Liver (tissue), 3 donors: ENCODE measurements at regions not wholly inside any gene's neighbourhood (a gene's known extent, or its start where the extent isn't known, plus 50 kb on each side); places are given as distances from the start of the nearest gene placed in this dataset.

Source experiments
- EGR1 ChIP-seq, 2 donors: IDR thresholded peaks; 2 replicates each; pipeline ENCODE4 v1.6.1; 2016 to 2018; ENCODE audit warnings: antibody characterized with exemption in 2 of 2, low read depth in 2 of 2
- FOXA2 ChIP-seq: IDR thresholded peaks from 2 replicates; pipeline ENCODE4 v1.6.1; 2016; ENCODE audit warnings: antibody characterized with exemption
- HNF4G ChIP-seq: IDR thresholded peaks from 2 replicates; pipeline ENCODE4 v1.6.1; 2016; ENCODE audit warnings: antibody characterized with exemption
- JUND ChIP-seq, 2 donors: IDR thresholded peaks; 2 replicates each; pipeline ENCODE4 v1.6.1; 2016; ENCODE audit warnings: antibody characterized with exemption in 2 of 2
- RAD21 ChIP-seq, 2 donors: IDR thresholded peaks; 2 replicates each; pipeline ENCODE4 v1.6.1; 2016; ENCODE audit warnings: antibody characterized with exemption in 2 of 2, mild to moderate bottlenecking in 2 of 2
- RXRA ChIP-seq, 2 donors: IDR thresholded peaks; 2 replicates each; pipeline ENCODE4 v1.6.1; 2017 to 2018; ENCODE audit warnings: antibody characterized with exemption in 2 of 2, mild to moderate bottlenecking in 1 of 2
- TAF1 ChIP-seq: conservative IDR thresholded peaks from 2 replicates; pipeline ENCODE4 v1.6.1; 2016; ENCODE audit warnings: antibody characterized with exemption, mild to moderate bottlenecking
- YY1 ChIP-seq: IDR thresholded peaks from 2 replicates; pipeline ENCODE4 v1.6.1; 2016; ENCODE audit warnings: antibody characterized with exemption, mild to moderate bottlenecking
- TF ChIP-seq, protein P1 (sequence below): fragments of 150-350 bp; IDR thresholded peaks from 2 replicates; pipeline ENCODE4 v1.5.1; 2017; ENCODE audit warnings: improper control_type of control experiment, low read depth, low read length; ENCODE audit not compliant: missing input control
- TF ChIP-seq, protein P2 (sequence below): IDR thresholded peaks from 2 replicates; pipeline ENCODE4 v1.6.1; 2016; ENCODE audit warnings: antibody characterized with exemption
- TF ChIP-seq, protein P3 (sequence below): IDR thresholded peaks from 2 replicates; pipeline ENCODE4 v1.6.1; 2016; ENCODE audit warnings: antibody characterized with exemption, mild to moderate bottlenecking
- TF ChIP-seq, protein P4 (sequence below): IDR thresholded peaks from 2 replicates; pipeline ENCODE4 v1.6.1; 2016; ENCODE audit warnings: antibody characterized with exemption
- TF ChIP-seq, protein P5 (sequence below): IDR thresholded peaks from 2 replicates; pipeline ENCODE4 v1.6.1; 2016; ENCODE audit warnings: antibody characterized with exemption
- donor health status: healthy.
- donor health status: healthy.

DNA sequence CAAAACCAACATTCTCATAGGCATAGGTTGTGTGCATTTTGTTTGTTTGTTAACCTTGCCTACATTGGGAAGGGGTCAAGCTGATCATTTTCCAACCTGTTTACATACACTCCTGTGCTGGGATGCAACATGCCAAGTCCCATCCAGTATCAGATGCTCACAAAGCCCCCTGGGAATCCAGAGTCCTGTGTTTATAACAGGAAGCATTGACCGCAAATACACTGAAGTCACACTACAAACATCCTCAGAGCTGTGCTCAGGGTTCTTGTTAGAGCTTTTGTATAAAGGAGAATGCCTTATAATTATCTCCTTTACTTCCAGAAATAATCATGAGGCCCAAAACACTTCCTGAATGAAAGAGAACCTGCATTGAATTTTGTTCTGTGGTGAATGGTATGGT is 488.7 kb upstream of the TCF4 start:
- TF ChIP-seq EGR1 (IDR thresholded peaks at IDR 0.05; ENCODE audit: low read depth in 2 of 2) (no peak), TAF1 (no peak), HNF4G (no peak), RAD21 (IDR thresholded peaks at IDR 0.05) (no peak), FOXA2 (no peak), JUND (IDR thresholded peaks at IDR 0.05) (no peak), YY1 (no peak), RXRA (IDR thresholded peaks at IDR 0.05) (no peak)
- TF ChIP-seq, protein P1, sequence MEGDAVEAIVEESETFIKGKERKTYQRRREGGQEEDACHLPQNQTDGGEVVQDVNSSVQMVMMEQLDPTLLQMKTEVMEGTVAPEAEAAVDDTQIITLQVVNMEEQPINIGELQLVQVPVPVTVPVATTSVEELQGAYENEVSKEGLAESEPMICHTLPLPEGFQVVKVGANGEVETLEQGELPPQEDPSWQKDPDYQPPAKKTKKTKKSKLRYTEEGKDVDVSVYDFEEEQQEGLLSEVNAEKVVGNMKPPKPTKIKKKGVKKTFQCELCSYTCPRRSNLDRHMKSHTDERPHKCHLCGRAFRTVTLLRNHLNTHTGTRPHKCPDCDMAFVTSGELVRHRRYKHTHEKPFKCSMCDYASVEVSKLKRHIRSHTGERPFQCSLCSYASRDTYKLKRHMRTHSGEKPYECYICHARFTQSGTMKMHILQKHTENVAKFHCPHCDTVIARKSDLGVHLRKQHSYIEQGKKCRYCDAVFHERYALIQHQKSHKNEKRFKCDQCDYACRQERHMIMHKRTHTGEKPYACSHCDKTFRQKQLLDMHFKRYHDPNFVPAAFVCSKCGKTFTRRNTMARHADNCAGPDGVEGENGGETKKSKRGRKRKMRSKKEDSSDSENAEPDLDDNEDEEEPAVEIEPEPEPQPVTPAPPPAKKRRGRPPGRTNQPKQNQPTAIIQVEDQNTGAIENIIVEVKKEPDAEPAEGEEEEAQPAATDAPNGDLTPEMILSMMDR = no peak
- TF ChIP-seq, protein P2, sequence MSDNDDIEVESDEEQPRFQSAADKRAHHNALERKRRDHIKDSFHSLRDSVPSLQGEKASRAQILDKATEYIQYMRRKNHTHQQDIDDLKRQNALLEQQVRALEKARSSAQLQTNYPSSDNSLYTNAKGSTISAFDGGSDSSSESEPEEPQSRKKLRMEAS = no peak
- TF ChIP-seq, protein P3, sequence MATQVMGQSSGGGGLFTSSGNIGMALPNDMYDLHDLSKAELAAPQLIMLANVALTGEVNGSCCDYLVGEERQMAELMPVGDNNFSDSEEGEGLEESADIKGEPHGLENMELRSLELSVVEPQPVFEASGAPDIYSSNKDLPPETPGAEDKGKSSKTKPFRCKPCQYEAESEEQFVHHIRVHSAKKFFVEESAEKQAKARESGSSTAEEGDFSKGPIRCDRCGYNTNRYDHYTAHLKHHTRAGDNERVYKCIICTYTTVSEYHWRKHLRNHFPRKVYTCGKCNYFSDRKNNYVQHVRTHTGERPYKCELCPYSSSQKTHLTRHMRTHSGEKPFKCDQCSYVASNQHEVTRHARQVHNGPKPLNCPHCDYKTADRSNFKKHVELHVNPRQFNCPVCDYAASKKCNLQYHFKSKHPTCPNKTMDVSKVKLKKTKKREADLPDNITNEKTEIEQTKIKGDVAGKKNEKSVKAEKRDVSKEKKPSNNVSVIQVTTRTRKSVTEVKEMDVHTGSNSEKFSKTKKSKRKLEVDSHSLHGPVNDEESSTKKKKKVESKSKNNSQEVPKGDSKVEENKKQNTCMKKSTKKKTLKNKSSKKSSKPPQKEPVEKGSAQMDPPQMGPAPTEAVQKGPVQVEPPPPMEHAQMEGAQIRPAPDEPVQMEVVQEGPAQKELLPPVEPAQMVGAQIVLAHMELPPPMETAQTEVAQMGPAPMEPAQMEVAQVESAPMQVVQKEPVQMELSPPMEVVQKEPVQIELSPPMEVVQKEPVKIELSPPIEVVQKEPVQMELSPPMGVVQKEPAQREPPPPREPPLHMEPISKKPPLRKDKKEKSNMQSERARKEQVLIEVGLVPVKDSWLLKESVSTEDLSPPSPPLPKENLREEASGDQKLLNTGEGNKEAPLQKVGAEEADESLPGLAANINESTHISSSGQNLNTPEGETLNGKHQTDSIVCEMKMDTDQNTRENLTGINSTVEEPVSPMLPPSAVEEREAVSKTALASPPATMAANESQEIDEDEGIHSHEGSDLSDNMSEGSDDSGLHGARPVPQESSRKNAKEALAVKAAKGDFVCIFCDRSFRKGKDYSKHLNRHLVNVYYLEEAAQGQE = no peak
- TF ChIP-seq, protein P4, sequence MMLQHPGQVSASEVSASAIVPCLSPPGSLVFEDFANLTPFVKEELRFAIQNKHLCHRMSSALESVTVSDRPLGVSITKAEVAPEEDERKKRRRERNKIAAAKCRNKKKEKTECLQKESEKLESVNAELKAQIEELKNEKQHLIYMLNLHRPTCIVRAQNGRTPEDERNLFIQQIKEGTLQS = no peak
- TF ChIP-seq, protein P5, sequence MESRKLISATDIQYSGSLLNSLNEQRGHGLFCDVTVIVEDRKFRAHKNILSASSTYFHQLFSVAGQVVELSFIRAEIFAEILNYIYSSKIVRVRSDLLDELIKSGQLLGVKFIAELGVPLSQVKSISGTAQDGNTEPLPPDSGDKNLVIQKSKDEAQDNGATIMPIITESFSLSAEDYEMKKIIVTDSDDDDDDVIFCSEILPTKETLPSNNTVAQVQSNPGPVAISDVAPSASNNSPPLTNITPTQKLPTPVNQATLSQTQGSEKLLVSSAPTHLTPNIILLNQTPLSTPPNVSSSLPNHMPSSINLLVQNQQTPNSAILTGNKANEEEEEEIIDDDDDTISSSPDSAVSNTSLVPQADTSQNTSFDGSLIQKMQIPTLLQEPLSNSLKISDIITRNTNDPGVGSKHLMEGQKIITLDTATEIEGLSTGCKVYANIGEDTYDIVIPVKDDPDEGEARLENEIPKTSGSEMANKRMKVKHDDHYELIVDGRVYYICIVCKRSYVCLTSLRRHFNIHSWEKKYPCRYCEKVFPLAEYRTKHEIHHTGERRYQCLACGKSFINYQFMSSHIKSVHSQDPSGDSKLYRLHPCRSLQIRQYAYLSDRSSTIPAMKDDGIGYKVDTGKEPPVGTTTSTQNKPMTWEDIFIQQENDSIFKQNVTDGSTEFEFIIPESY = no peak
